Smooth muscle cell (in vitro differentiated cells): ENCODE measurements at regions not wholly inside any gene's neighbourhood (a gene's known extent, or its start where the extent isn't known, plus 50 kb on each side); places are given as distances from the start of the nearest gene placed in this dataset.

Experiments used
- DNase-seq: peaks from one replicate; lab custom pipeline; 2025; ENCODE audit not compliant: unreplicated experiment; lab: John Stamatoyannopoulos, UW
- H2AFZ ChIP-seq: fragments of 200-600 bp; sonication (generic); 2 replicates; pipeline ENCODE4 v1.6.0; 2016; ENCODE audit warnings: antibody characterized with exemption, low read depth, mild to moderate bottlenecking
- H3F3A ChIP-seq: fragments of 200-600 bp; sonication (generic); 2 replicates; pipeline ENCODE4 v1.6.0; 2017; ENCODE audit warnings: antibody characterized with exemption, low read depth
- H3K27ac ChIP-seq: fragments of 200-600 bp; sonication (generic); 2 replicates; pipeline ENCODE4 v1.5.1; 2016; ENCODE audit warnings: low read depth, mild to moderate bottlenecking
- H3K27me3 ChIP-seq: fragments of 200-600 bp; sonication (generic); 2 replicates; pipeline ENCODE4 v1.6.1; 2016; ENCODE audit warnings: low read depth, mild to moderate bottlenecking
- H3K36me3 ChIP-seq: fragments of 200-600 bp; sonication (generic); 2 replicates; pipeline ENCODE4 v1.5.1; 2016; ENCODE audit warnings: low read depth
- H3K4me1 ChIP-seq: fragments of 200-600 bp; sonication (generic); 2 replicates; pipeline ENCODE4 v1.5.1; 2016; ENCODE audit warnings: low read depth
- H3K4me2 ChIP-seq: fragments of 200-600 bp; sonication (generic); 2 replicates; pipeline ENCODE4 v1.6.0; 2016; ENCODE audit warnings: mild to moderate bottlenecking
- H3K4me3 ChIP-seq: fragments of 200-600 bp; sonication (generic); 2 replicates; pipeline ENCODE4 v1.5.1; 2016; ENCODE audit warnings: mild to moderate bottlenecking
- H3K79me2 ChIP-seq: fragments of 200-600 bp; sonication (generic); 2 replicates; pipeline ENCODE4 v1.6.0; 2016; ENCODE audit warnings: low read depth, mild to moderate bottlenecking
- H3K9ac ChIP-seq: fragments of 200-600 bp; sonication (generic); 2 replicates; pipeline ENCODE4 v1.6.0; 2016; ENCODE audit warnings: low read depth
- H3K9me3 ChIP-seq: fragments of 200-600 bp; sonication (generic); replicated peaks from 2 replicates; pipeline ENCODE4 v1.5.1; 2016; ENCODE audit warnings: low read depth
- H4K20me1 ChIP-seq: fragments of 200-600 bp; sonication (generic); 2 replicates; pipeline ENCODE4 v1.6.0; 2016; ENCODE audit warnings: low read depth
- CTCF ChIP-seq: fragments of 200-600 bp; sonication (generic); IDR thresholded peaks from 2 replicates; pipeline ENCODE4 v1.5.1; 2017; ENCODE audit warnings: borderline replicate concordance, mild to moderate bottlenecking, antibody characterized with exemption; ENCODE audit not compliant: insufficient read depth, poor library complexity, severe bottlenecking
- WGBS: methylation state at CpG from one replicate; pipeline ENCODE4 v1.1.7; 2016; ENCODE audit warnings: low lambda C conversion rate; 5-methylcytosine and 5-hydroxymethylcytosine counted together

GRCh38 chr5:33329891-33330290 lies 110.9 kb upstream of the TARS1 start:
- Histone ChIP-seq H2AFZ (no peak overlapping the region), H3K27ac (no peak overlapping the region), H3K27me3 (no peaks in the 10 kb centered on the region), H3K36me3 (no peaks in the 10 kb centered on the region), H3K4me1 (no peaks in the 10 kb centered on the region), H3K79me2 (no peaks in the 10 kb centered on the region), H3K9me3 (no peaks in the 10 kb centered on the region), H3K9ac (no peak overlapping the region), H3K4me3 (no peak overlapping the region), H3K4me2 (no peak overlapping the region), H3F3A (no peaks in the 10 kb centered on the region), H4K20me1 (no peaks in the 10 kb centered on the region)
- WGBS: 81% methylated on average over 1 of the region's 1 CpG
- no peak for TF ChIP-seq CTCF
- DNase-seq: no peak

GRCh38 chr5:33330426-33330825 lies 110.3 kb upstream of the TARS1 start:
- no peak overlapping the region for H3K4me2 ChIP-seq
- WGBS: 91% methylated on average over 3 of the region's 3 CpGs
- no peak for DNase-seq
- H3K4me3 ChIP-seq: no peak overlapping the region
- H3K79me2 ChIP-seq: no peaks in the 10 kb centered on the region
- no peaks in the 10 kb centered on the region for H4K20me1 ChIP-seq
- no peaks in the 10 kb centered on the region for H3K4me1 ChIP-seq
- H3K27me3 ChIP-seq: no peaks in the 10 kb centered on the region
- H3K9ac ChIP-seq: no peak overlapping the region
- no peaks in the 10 kb centered on the region for H3K36me3 ChIP-seq
- H2AFZ ChIP-seq: no peak overlapping the region
- no peak for TF ChIP-seq CTCF
- H3K9me3 ChIP-seq: no peaks in the 10 kb centered on the region
- H3F3A ChIP-seq: no peaks in the 10 kb centered on the region
- no peak overlapping the region for H3K27ac ChIP-seq

GRCh38 chr5:33330992-33331391 lies 109.8 kb upstream of the TARS1 start:
- Histone ChIP-seq H3K9me3 (no peaks in the 10 kb centered on the region), H3F3A (no peaks in the 10 kb centered on the region), H4K20me1 (no peaks in the 10 kb centered on the region), H2AFZ (no peak overlapping the region), H3K27ac (no peak overlapping the region), H3K4me1 (no peaks in the 10 kb centered on the region), H3K9ac (no peak overlapping the region), H3K36me3 (no peaks in the 10 kb centered on the region), H3K79me2 (no peaks in the 10 kb centered on the region), H3K27me3 (no peaks in the 10 kb centered on the region), H3K4me3 (no peak overlapping the region), H3K4me2 (no peak overlapping the region)
- no peak for TF ChIP-seq CTCF
- DNase-seq: no peak

GRCh38 chr5:33332804-33333203 lies 108.0 kb upstream of the TARS1 start:
- Histone ChIP-seq H3K4me2 (no peak overlapping the region), H3K4me1 (no peaks in the 10 kb centered on the region), H3K36me3 (no peaks in the 10 kb centered on the region), H3K4me3 (no peak overlapping the region), H4K20me1 (no peaks in the 10 kb centered on the region), H3K27ac (no peak overlapping the region), H3K27me3 (no peaks in the 10 kb centered on the region), H3F3A (no peaks in the 10 kb centered on the region), H3K9ac (no peak overlapping the region), H2AFZ (no peak overlapping the region), H3K9me3 (no peaks in the 10 kb centered on the region), H3K79me2 (no peaks in the 10 kb centered on the region)
- DNase-seq: no peak
- WGBS: 90% methylated on average over 2 of the region's 2 CpGs
- TF ChIP-seq CTCF: no peak
